ACC112 (cell line): ENCODE measurements at regions not wholly inside any gene's neighbourhood (a gene's known extent, or its start where the extent isn't known, plus 50 kb on each side); places are given as distances from the start of the nearest gene placed in this dataset.

ENCODE experiments used
- H2AFZ ChIP-seq: fragments of 200-600 bp; sonication (generic); one replicate; pipeline ENCODE4 v1.6.0; 2017; ENCODE audit warnings: antibody characterized with exemption, low read length; ENCODE audit not compliant: unreplicated experiment
- H3K27ac ChIP-seq: fragments of 200-600 bp; sonication (generic); 2 replicates; pipeline ENCODE4 v1.5.1; 2014; ENCODE audit warnings: low read depth, mild to moderate bottlenecking, antibody characterized with exemption, low read length, moderate library complexity
- H3K27me3 ChIP-seq: fragments of 200-600 bp; sonication (generic); 2 replicates; pipeline ENCODE4 v1.6.1; 2014; ENCODE audit warnings: mild to moderate bottlenecking, antibody characterized with exemption, low read length, moderate library complexity, mixed read lengths; ENCODE audit not compliant: insufficient read depth
- H3K36me3 ChIP-seq: fragments of 200-600 bp; sonication (generic); 2 replicates; pipeline ENCODE4 v1.6.1; 2016; ENCODE audit warnings: mild to moderate bottlenecking, antibody characterized with exemption, low read length, moderate library complexity, mixed read lengths; ENCODE audit not compliant: insufficient read depth
- H3K4me1 ChIP-seq: fragments of 200-600 bp; sonication (generic); one replicate; pipeline ENCODE4 v1.6.1; 2016; ENCODE audit warnings: low read length, mixed read lengths; ENCODE audit not compliant: insufficient read depth, unreplicated experiment, control insufficient read depth
- H3K4me3 ChIP-seq: fragments of 200-600 bp; sonication (generic); 2 replicates; pipeline ENCODE4 v1.5.1; 2014; ENCODE audit warnings: mild to moderate bottlenecking, low read depth, low read length
- H3K79me2 ChIP-seq: fragments of 200-600 bp; sonication (generic); one replicate; pipeline ENCODE4 v1.6.0; 2016; ENCODE audit warnings: low read length; ENCODE audit not compliant: control insufficient read depth, unreplicated experiment, insufficient read depth

GRCh38 chr4:20353646-20354045, 101.9 kb downstream of the SLIT2 start:
- Histone ChIP-seq H3K4me3 (no peak overlapping the region), H3K27ac (no peak overlapping the region), H3K79me2 (no peaks in the 10 kb centered on the region), H3K36me3 (no peaks in the 10 kb centered on the region), H2AFZ (no peak overlapping the region), H3K27me3 (no peaks in the 10 kb centered on the region), H3K4me1 (no peaks in the 10 kb centered on the region)

- no peak overlapping the region for H2AFZ ChIP-seq
- H3K4me1 ChIP-seq, result no peaks in the 10 kb centered on the region
- no peaks in the 10 kb centered on the region for H3K36me3 ChIP-seq
- no peaks in the 10 kb centered on the region for H3K79me2 ChIP-seq
- no peak overlapping the region for H3K4me3 ChIP-seq
- H3K27me3 ChIP-seq, result no peaks in the 10 kb centered on the region
- H3K27ac ChIP-seq, result no peak overlapping the region
Observed at GRCh38 chr4:20354120-20354519, 102.4 kb downstream of the SLIT2 start.

DNA sequence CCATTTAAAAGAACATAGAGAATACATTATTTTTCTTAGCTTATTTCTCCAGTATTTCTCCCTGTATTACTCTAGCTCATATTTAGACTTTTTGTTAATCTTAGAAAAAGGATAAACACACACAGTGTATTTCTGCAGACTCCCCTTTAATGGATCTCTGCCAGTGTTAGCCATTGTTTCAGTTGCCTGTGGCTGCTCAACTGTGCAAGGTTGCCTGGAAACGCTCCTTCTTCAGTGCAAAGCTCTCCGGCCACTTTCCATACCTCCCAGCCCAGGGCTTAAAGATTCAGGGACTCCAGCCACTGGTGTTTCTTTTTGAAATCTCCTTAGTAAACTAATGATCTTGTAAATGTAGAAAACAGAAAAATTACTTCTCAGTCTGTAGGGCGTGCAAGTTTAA, 104.9 kb downstream of the SLIT2 start:
- Histone ChIP-seq H3K79me2 (no peaks in the 10 kb centered on the region), H3K27me3 (no peaks in the 10 kb centered on the region), H3K4me1 (no peaks in the 10 kb centered on the region), H2AFZ (no peak overlapping the region), H3K4me3 (no peak overlapping the region), H3K27ac (no peak overlapping the region), H3K36me3 (no peaks in the 10 kb centered on the region)

- Histone ChIP-seq H3K36me3 (no peaks in the 10 kb centered on the region), H3K27me3 (no peaks in the 10 kb centered on the region), H3K4me1 (no peaks in the 10 kb centered on the region), H3K4me3 (no peak overlapping the region), H2AFZ (no peak overlapping the region), H3K79me2 (no peaks in the 10 kb centered on the region), H3K27ac (no peak overlapping the region)
Observed at GRCh38 chr4:20358110-20358509, 106.4 kb downstream of the SLIT2 start.

- Histone ChIP-seq H3K4me3 (no peak overlapping the region), H3K4me1 (no peaks in the 10 kb centered on the region), H3K27ac (no peak overlapping the region), H2AFZ (no peak overlapping the region), H3K79me2 (no peaks in the 10 kb centered on the region), H3K27me3 (no peaks in the 10 kb centered on the region), H3K36me3 (no peaks in the 10 kb centered on the region)
Observed at GRCh38 chr4:20359692-20360091, 108.0 kb downstream of the SLIT2 start.

DNA sequence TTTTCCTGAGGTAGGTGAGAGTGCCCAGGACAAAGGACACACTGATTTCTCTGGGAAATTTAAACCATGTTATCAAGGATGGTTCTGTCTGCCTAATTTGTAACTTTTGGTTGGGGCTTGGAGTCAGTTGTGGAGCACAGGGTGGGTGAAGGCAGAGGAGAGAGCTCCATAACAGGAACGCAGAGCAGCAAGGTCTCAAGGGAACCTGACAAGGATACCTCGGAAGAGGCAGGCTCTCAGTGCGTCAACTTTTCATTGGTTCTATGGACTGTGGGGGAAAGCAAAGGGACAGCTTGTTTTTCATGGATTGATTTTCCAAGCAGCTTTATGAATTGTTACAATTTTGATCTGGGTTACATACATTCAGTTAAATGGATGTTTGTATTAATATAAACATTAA, 110.4 kb downstream of the SLIT2 start:
- Histone ChIP-seq H3K27me3 (no peaks in the 10 kb centered on the region), H3K27ac (no peak overlapping the region), H3K4me1 (no peaks in the 10 kb centered on the region), H3K36me3 (no peaks in the 10 kb centered on the region), H2AFZ (no peak overlapping the region), H3K79me2 (no peaks in the 10 kb centered on the region), H3K4me3 (no peak overlapping the region)

GRCh38 chr4:20364969-20365368, 113.3 kb downstream of the SLIT2 start:
- H3K4me3 ChIP-seq, result no peak overlapping the region
- no peaks in the 10 kb centered on the region for H3K79me2 ChIP-seq
- no peaks in the 10 kb centered on the region for H3K4me1 ChIP-seq
- no peak overlapping the region for H3K27ac ChIP-seq
- H3K36me3 ChIP-seq, result no peaks in the 10 kb centered on the region
- H3K27me3 ChIP-seq, result no peaks in the 10 kb centered on the region
- no peak overlapping the region for H2AFZ ChIP-seq

DNA sequence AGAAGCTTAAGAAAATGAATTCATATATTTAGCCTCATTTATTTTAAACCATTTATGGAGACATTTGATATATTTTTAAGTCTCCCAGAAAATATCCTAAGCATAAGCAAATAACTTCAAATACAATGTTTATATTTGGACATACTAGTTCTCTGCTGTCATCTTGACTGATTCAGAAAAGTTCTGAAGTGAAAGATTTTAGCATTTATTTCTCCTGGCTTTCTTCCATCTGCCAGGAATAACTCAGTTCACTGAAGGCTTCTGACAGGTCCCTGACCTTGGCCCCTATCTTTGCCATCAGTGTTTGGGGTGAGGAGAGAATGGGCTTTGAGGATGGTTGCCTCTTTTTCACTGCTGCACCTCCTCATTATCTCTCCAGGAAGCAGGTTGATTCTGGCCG, 115.7 kb downstream of the SLIT2 start:
- no peaks in the 10 kb centered on the region for H3K36me3 ChIP-seq
- H3K27me3 ChIP-seq, result no peaks in the 10 kb centered on the region
- no peaks in the 10 kb centered on the region for H3K79me2 ChIP-seq
- no peak overlapping the region for H2AFZ ChIP-seq
- H3K4me1 ChIP-seq, result no peaks in the 10 kb centered on the region
- H3K4me3 ChIP-seq, result no peak overlapping the region
- H3K27ac ChIP-seq, result no peak overlapping the region

DNA sequence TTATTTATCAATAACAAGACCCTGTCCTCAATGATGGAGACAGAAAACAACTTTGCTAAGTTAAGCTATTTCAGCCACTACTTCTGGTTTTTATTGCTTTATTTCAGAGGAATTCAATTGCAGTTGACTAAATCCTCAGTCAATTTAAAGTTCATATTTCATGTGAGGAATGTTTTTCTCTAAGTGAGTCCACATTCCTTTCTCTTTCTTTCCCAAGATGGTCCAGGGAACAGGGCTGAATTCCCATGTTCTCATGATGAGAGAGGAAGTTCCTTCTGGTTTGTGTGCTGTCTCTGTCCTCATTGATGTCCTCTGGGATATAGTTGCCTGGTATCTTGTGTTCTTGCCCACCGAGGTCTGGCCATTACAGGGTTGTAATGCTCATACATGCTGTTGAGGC, 117.2 kb downstream of the SLIT2 start:
- H3K4me3 ChIP-seq, result no peak overlapping the region
- no peak overlapping the region for H3K27ac ChIP-seq
- H3K4me1 ChIP-seq, result peaks cover 3% of the 10 kb centered on the region
- no peak overlapping the region for H2AFZ ChIP-seq
- H3K79me2 ChIP-seq, result no peaks in the 10 kb centered on the region
- no peaks in the 10 kb centered on the region for H3K27me3 ChIP-seq
- H3K36me3 ChIP-seq, result no peaks in the 10 kb centered on the region

- H3K27me3 ChIP-seq, result no peaks in the 10 kb centered on the region
Observed at GRCh38 chr4:20370274-20370673, 118.6 kb downstream of the SLIT2 start.

DNA sequence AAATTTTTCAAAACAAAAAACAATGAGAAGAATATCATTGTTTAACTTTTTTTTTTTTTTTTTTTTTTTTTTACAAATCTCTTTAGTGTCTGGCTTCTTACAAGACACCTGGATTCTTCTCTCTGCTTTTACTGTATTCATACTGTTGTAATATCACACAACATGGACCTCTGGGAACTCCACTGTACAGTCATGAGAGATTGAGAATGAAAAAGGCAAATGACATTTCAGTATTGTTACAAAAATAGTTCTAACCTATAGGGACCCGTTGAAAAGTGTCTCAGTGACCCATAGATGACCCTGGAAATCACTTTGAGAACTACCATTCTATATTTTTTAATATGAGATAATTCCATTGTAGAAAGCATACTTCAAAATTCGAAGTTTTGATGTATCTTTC, 124.4 kb downstream of the SLIT2 start:
- no peak overlapping the region for H3K4me3 ChIP-seq

More at GRCh38 chr4:20370274-20370673, 118.6 kb downstream of the SLIT2 start:
- no peaks in the 10 kb centered on the region for H3K79me2 ChIP-seq
- no peak overlapping the region for H3K27ac ChIP-seq
- no peak overlapping the region for H3K4me3 ChIP-seq
- H3K4me1 ChIP-seq, result peaks cover 6% of the 10 kb centered on the region
- H3K36me3 ChIP-seq, result no peaks in the 10 kb centered on the region
- H2AFZ ChIP-seq, result no peak overlapping the region

More for the DNA sequence above, 124.4 kb downstream of the SLIT2 start:
- no peak overlapping the region for H2AFZ ChIP-seq
- H3K27me3 ChIP-seq, result no peaks in the 10 kb centered on the region
- no peaks in the 10 kb centered on the region for H3K79me2 ChIP-seq
- no peak overlapping the region for H3K27ac ChIP-seq
- peaks cover 6% of the 10 kb centered on the region for H3K4me1 ChIP-seq
- H3K36me3 ChIP-seq, result no peaks in the 10 kb centered on the region
